RCC 7860 (cell line): ENCODE measurements at regions not wholly inside any gene's neighbourhood (a gene's known extent, or its start where the extent isn't known, plus 50 kb on each side); places are given as distances from the start of the nearest gene placed in this dataset.
"Not testable (repeated sequence)": the region's sequence is repeated elsewhere in the genome, so short reads cannot be mapped to it uniquely, and the experiment has no call there.

Experiments used
- DNase-seq: peaks from one replicate; pipeline ENCODE4 v3.0.0-alpha.2; 2015; ENCODE audit warnings: low spot score
- FAIRE-seq: peaks from 2 replicates; lab custom pipeline; 2012; peaks lifted over from hg19 to GRCh38; lab: Jason Lieb, UNC

GRCh38 chr6:11891547-11891946 is 112.9 kb upstream of the ADTRP start:
- no peak for DNase-seq
- no peak for FAIRE-seq

- FAIRE-seq (no peak), DNase-seq (no peak)
Measured at GRCh38 chr6:11890849-11891248, 112.2 kb upstream of the ADTRP start.

- FAIRE-seq (no peak), DNase-seq (no peak)
Measured at GRCh38 chr6:11890209-11890608, 111.6 kb upstream of the ADTRP start.

- DNase-seq (no peak), FAIRE-seq (no peak)
Measured at GRCh38 chr6:11889572-11889971, 111.0 kb upstream of the ADTRP start.

- FAIRE-seq = no peak
- no peak for DNase-seq
Measured at GRCh38 chr6:11888727-11889126, 110.1 kb upstream of the ADTRP start.

GRCh38 chr6:11885159-11885558 is 106.6 kb upstream of the ADTRP start:
- DNase-seq = no peak
- no peak for FAIRE-seq

GRCh38 chr6:11883471-11883870 is 104.9 kb upstream of the ADTRP start:
- DNase-seq, FAIRE-seq: not testable (repeated sequence)

- not testable (repeated sequence) for FAIRE-seq
Measured at GRCh38 chr6:11880156-11880555, 101.6 kb upstream of the ADTRP start.

GRCh38 chr6:11878735-11879134 is 100.1 kb upstream of the ADTRP start:
- FAIRE-seq (no peak), DNase-seq (no peak)

More at GRCh38 chr6:11880156-11880555, 101.6 kb upstream of the ADTRP start:
- not testable (repeated sequence) for DNase-seq

GRCh38 chr6:11878029-11878428 is 99.4 kb upstream of the ADTRP start:
- FAIRE-seq (no peak), DNase-seq (no peak)

- no peak for DNase-seq
Measured at GRCh38 chr6:11876934-11877433, 98.4 kb upstream of the ADTRP start.

GRCh38 chr6:11875325-11876109 is 96.9 kb upstream of the ADTRP start:
- FAIRE-seq (no peak), DNase-seq (no peak)

More at GRCh38 chr6:11876934-11877433, 98.4 kb upstream of the ADTRP start:
- no peak for FAIRE-seq

- no peak for DNase-seq
Measured at GRCh38 chr6:11869672-11870340, 91.2 kb upstream of the ADTRP start.

GRCh38 chr6:11868392-11868791 is 89.8 kb upstream of the ADTRP start:
- no peak for FAIRE-seq
- DNase-seq = no peak

More at GRCh38 chr6:11869672-11870340, 91.2 kb upstream of the ADTRP start:
- no peak for FAIRE-seq

GRCh38 chr6:11865680-11866300 is 87.2 kb upstream of the ADTRP start:
- peak; percentile 79 for FAIRE-seq
- peak; percentile 70 for DNase-seq

GRCh38 chr6:11858439-11858838 is 79.8 kb upstream of the ADTRP start:
- no peak for FAIRE-seq
- no peak for DNase-seq

- FAIRE-seq = no peak
- no peak for DNase-seq
Measured at GRCh38 chr6:11855743-11856142, 77.1 kb upstream of the ADTRP start.

GRCh38 chr6:11854408-11855165 is 76.0 kb upstream of the ADTRP start:
- FAIRE-seq (peak; percentile 89), DNase-seq (peak; percentile 52)

GRCh38 chr6:11853678-11854407 is 75.2 kb upstream of the ADTRP start:
- FAIRE-seq (no peak), DNase-seq (no peak)

GRCh38 chr6:11852061-11852651 is 73.6 kb upstream of the ADTRP start:
- no peak for FAIRE-seq
- DNase-seq = no peak
